H1 (cell line): ENCODE measurements at regions not wholly inside any gene's neighbourhood (a gene's known extent, or its start where the extent isn't known, plus 50 kb on each side); places are given as distances from the start of the nearest gene placed in this dataset.

ENCODE experiments used
- CBX8 ChIP-seq: fragments of 300-800, 300-1000 bp; sonication (generic); IDR thresholded peaks from 2 replicates; pipeline ENCODE4 v1.7.1; 2016; ENCODE audit warnings: low read depth, low read length, borderline replicate concordance

DNA sequence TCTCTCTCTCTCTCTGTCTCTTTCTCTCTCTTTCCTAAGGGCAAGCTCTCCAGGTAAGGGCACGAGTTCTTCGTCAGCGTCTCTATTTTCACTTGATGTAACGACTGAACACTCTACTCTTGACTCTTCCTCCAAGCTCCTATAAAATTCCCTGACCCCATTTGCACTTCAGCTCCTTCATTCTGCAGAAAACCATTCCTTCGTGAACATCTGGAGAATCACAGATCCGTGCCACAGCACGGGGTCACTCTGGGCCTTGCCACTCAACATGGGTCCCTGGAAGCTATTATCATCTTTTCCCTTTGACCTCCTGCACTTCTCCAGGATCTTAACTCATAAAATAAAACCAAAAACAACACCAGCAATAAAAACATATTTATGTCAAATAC lies 112.0 kb upstream of the LNX1 start (continued):
- TF ChIP-seq CBX8: no peak
